ENCODE measurements at regions not wholly inside any gene's neighbourhood (a gene's known extent, or its start where the extent isn't known, plus 50 kb on each side); places are given as distances from the start of the nearest gene placed in this dataset.
"Not testable (repeated sequence)": the region's sequence is repeated elsewhere in the genome, so short reads cannot be mapped to it uniquely, and the experiment has no call there.

- no peak for TF ChIP-seq CTCF (IDR thresholded peaks at IDR 0.05; ENCODE audit: low read depth, low read length, missing control alignments)
- no peak overlapping the region for H3K4me3 ChIP-seq (ENCODE audit: low read depth, low read length)
- in situ Hi-C loops (cut with HindIII; ENCODE audit: low sequenced_read_pairs) = no loop called here
- no peak for DNase-seq (ENCODE audit: low read depth)
These were observed 96.1 kb upstream of the TARDBP start for GRCh38 chr1:10916311-10916710.

GRCh38 chr1:10916991-10917390 is 95.5 kb upstream of the TARDBP start:
- TF ChIP-seq CTCF (IDR thresholded peaks at IDR 0.05; ENCODE audit: low read depth, low read length, missing control alignments) = no peak
- no peak for DNase-seq (ENCODE audit: low read depth)
- no peak overlapping the region for H3K4me3 ChIP-seq (ENCODE audit: low read depth, low read length)
- in situ Hi-C loops (cut with HindIII; ENCODE audit: low sequenced_read_pairs) = no loop called here

GRCh38 chr1:10917513-10918454 is 94.7 kb upstream of the TARDBP start:
- in situ Hi-C loops (cut with HindIII; ENCODE audit: low sequenced_read_pairs) = no loop called here
- no peak for TF ChIP-seq CTCF (IDR thresholded peaks at IDR 0.05; ENCODE audit: low read depth, low read length, missing control alignments)
- H3K4me3 ChIP-seq (ENCODE audit: low read depth, low read length) = no peak overlapping the region
- no peak for DNase-seq (ENCODE audit: low read depth)

- in situ Hi-C loops (cut with HindIII; ENCODE audit: low sequenced_read_pairs) = no loop called here
- TF ChIP-seq CTCF (IDR thresholded peaks at IDR 0.05; ENCODE audit: low read depth, low read length, missing control alignments) = no peak
- peak; percentile 86 for DNase-seq (ENCODE audit: low read depth)
- H3K4me3 ChIP-seq (ENCODE audit: low read depth, low read length) = no peak overlapping the region
These were observed 93.9 kb upstream of the TARDBP start for GRCh38 chr1:10918531-10918930.

GRCh38 chr1:10920063-10920626 is 92.3 kb upstream of the TARDBP start:
- no peak for DNase-seq (ENCODE audit: low read depth)
- no peak overlapping the region for H3K4me3 ChIP-seq (ENCODE audit: low read depth, low read length)
- in situ Hi-C loops (cut with HindIII; ENCODE audit: low sequenced_read_pairs) = no loop called here
- no peak for TF ChIP-seq CTCF (IDR thresholded peaks at IDR 0.05; ENCODE audit: low read depth, low read length, missing control alignments)

GRCh38 chr1:10922315-10923060 is 90.0 kb upstream of the TARDBP start:
- H3K4me3 ChIP-seq (ENCODE audit: low read depth, low read length); DNase-seq (ENCODE audit: low read depth); in situ Hi-C loops (cut with HindIII; ENCODE audit: low sequenced_read_pairs): not testable (repeated sequence)

Data from astrocyte of the cerebellum (primary cell).